ENCODE measurements at regions not wholly inside any gene's neighbourhood (a gene's known extent, or its start where the extent isn't known, plus 50 kb on each side); places are given as distances from the start of the nearest gene placed in this dataset.

DNA sequence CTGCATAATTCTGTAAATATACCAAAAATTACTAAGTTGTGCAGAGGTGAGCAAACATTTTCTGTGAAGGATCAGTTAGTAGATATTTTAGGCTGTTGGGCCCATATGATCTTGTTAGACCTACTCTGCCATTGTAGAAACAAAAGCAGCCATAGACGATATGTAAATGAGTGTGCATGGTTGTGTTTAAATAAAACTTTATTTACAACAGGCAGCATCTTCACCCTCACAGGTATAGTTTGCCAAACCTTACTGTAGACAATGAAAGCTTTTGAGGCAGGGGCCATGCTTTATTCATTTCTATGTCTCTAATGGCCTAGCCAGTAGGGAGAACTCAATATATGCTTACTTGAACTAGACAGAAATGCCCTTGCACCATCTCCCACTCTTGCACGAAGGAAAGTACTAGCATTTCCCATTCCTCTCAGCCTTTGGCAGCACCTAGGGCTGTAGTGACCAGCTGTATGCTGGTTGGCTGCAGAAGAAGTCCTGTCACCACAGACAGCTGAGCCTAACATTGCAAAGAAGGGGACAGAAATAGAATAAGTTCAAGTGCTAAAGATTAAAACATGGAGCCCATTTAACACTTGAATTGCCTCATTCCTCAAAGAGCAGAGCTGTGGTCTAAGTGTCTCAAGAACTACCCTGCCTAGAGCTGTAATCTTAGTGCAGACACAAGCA is 305.1 kb upstream of the MGAT5 start:
- TF ChIP-seq, protein P1, sequence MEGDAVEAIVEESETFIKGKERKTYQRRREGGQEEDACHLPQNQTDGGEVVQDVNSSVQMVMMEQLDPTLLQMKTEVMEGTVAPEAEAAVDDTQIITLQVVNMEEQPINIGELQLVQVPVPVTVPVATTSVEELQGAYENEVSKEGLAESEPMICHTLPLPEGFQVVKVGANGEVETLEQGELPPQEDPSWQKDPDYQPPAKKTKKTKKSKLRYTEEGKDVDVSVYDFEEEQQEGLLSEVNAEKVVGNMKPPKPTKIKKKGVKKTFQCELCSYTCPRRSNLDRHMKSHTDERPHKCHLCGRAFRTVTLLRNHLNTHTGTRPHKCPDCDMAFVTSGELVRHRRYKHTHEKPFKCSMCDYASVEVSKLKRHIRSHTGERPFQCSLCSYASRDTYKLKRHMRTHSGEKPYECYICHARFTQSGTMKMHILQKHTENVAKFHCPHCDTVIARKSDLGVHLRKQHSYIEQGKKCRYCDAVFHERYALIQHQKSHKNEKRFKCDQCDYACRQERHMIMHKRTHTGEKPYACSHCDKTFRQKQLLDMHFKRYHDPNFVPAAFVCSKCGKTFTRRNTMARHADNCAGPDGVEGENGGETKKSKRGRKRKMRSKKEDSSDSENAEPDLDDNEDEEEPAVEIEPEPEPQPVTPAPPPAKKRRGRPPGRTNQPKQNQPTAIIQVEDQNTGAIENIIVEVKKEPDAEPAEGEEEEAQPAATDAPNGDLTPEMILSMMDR (IDR thresholded peaks at IDR 0.05; ENCODE audit: insufficient read depth, low read depth, low read length, missing control alignments), result no peak
- no peak for DNase-seq (ENCODE audit: low read depth)
- H3K4me3 ChIP-seq (ENCODE audit: low read length), result no peak overlapping the region

DNA sequence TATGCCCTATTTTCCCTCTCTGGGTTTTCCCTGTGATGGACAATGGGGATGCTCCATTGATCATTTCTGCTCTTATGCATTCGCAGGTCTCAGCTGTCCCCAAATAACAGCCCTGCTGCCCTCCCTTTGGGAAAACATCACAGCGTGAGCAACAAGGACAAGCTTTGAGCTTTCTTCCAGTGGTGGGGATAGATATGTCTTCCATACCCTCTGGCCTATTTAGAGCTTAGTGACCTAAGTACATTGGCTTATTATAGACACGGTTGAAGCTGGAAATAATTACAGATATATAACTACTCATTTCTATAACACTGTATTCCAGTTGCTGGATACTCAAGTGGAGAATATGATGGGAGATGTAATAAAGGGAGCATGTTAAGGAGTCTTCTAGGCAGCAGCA is 304.3 kb upstream of the MGAT5 start:
- DNase-seq (ENCODE audit: low read depth), result no peak
- TF ChIP-seq, protein P1 (IDR thresholded peaks at IDR 0.05; ENCODE audit: insufficient read depth, low read depth, low read length, missing control alignments), result no peak
- no peak overlapping the region for H3K4me3 ChIP-seq (ENCODE audit: low read length)

GRCh38 chr2:133951209-133951608 is 302.7 kb upstream of the MGAT5 start:
- DNase-seq (ENCODE audit: low read depth), result no peak
- H3K4me3 ChIP-seq (ENCODE audit: low read length), result no peak overlapping the region
- TF ChIP-seq, protein P1 (IDR thresholded peaks at IDR 0.05; ENCODE audit: insufficient read depth, low read depth, low read length, missing control alignments), result no peak

GRCh38 chr2:133952420-133952819 is 301.5 kb upstream of the MGAT5 start:
- DNase-seq (ENCODE audit: low read depth), result no peak
- TF ChIP-seq, protein P1 (IDR thresholded peaks at IDR 0.05; ENCODE audit: insufficient read depth, low read depth, low read length, missing control alignments), result no peak
- H3K4me3 ChIP-seq (ENCODE audit: low read length), result no peak overlapping the region

- H3K4me3 ChIP-seq (ENCODE audit: low read length), result no peak overlapping the region
- DNase-seq (ENCODE audit: low read depth), result no peak
- TF ChIP-seq, protein P1 (IDR thresholded peaks at IDR 0.05; ENCODE audit: insufficient read depth, low read depth, low read length, missing control alignments), result no peak
Observed at GRCh38 chr2:133952896-133953295, 301.0 kb upstream of the MGAT5 start.

- DNase-seq (ENCODE audit: low read depth), result no peak
- TF ChIP-seq, protein P1 (IDR thresholded peaks at IDR 0.05; ENCODE audit: insufficient read depth, low read depth, low read length, missing control alignments), result no peak
- H3K4me3 ChIP-seq (ENCODE audit: low read length), result no peak overlapping the region
Observed at GRCh38 chr2:133953524-133953923, 300.3 kb upstream of the MGAT5 start.

- TF ChIP-seq, protein P1 (IDR thresholded peaks at IDR 0.05; ENCODE audit: insufficient read depth, low read depth, low read length, missing control alignments), result no peak
- no peak for DNase-seq (ENCODE audit: low read depth)
- no peak overlapping the region for H3K4me3 ChIP-seq (ENCODE audit: low read length)
Observed at GRCh38 chr2:133954636-133955035, 299.2 kb upstream of the MGAT5 start.

All from epithelial cell of esophagus (primary cell).